SU-DHL-6 (cell line): ENCODE measurements at regions not wholly inside any gene's neighbourhood (a gene's known extent, or its start where the extent isn't known, plus 50 kb on each side); places are given as distances from the start of the nearest gene placed in this dataset.

Source experiments
- H2AFZ ChIP-seq: fragments of 200-600 bp; sonication (generic); 2 replicates; pipeline ENCODE4 v1.6.1; 2014; ENCODE audit warnings: low read depth, mild to moderate bottlenecking, moderate library complexity, mixed read lengths, antibody characterized with exemption, low read length; ENCODE audit not compliant: severe bottlenecking
- H3F3A ChIP-seq: fragments of 200-600 bp; shearing (Covaris generic); 2 replicates; pipeline ENCODE4 v1.6.0; 2016; ENCODE audit warnings: antibody characterized with exemption, mild to moderate bottlenecking; ENCODE audit not compliant: insufficient read depth
- H3K27ac ChIP-seq: fragments of 200-600 bp; sonication (generic); 2 replicates; pipeline ENCODE4 v1.5.1; 2016; ENCODE audit warnings: low read depth, mild to moderate bottlenecking, low read length, moderate library complexity, mixed read lengths
- H3K27me3 ChIP-seq: fragments of 200-600 bp; sonication (generic), shearing (Covaris generic); 2 replicates; pipeline ENCODE4 v1.6.0; 2014; ENCODE audit warnings: mild to moderate bottlenecking, low read length
- H3K36me3 ChIP-seq: fragments of 200-600 bp; sonication (generic); 2 replicates; pipeline ENCODE4 v1.6.1; 2014; ENCODE audit warnings: mild to moderate bottlenecking, low read length, mixed read lengths
- H3K4me2 ChIP-seq: fragments of 300-600, 200-600 bp; shearing (Covaris generic), sonication (generic); 2 replicates; pipeline ENCODE4 v1.6.0; 2014; ENCODE audit warnings: low read length, low read depth, mild to moderate bottlenecking; ENCODE audit not compliant: poor library complexity, severe bottlenecking
- H3K4me3 ChIP-seq: fragments of 200-600 bp; sonication (generic); 2 replicates; pipeline ENCODE4 v1.5.1; 2014; ENCODE audit warnings: antibody characterized with exemption, low read length, mild to moderate bottlenecking, mixed read lengths; ENCODE audit not compliant: insufficient read depth, poor library complexity, severe bottlenecking
- H3K79me2 ChIP-seq: fragments of 200-600 bp; sonication (generic); 2 replicates; pipeline ENCODE4 v1.6.1; 2014; ENCODE audit warnings: mild to moderate bottlenecking, low read length, moderate library complexity; ENCODE audit not compliant: insufficient read depth
- H3K9ac ChIP-seq: fragments of 200-600 bp; sonication (generic); 2 replicates; pipeline ENCODE4 v1.7.0; 2014; ENCODE audit warnings: mild to moderate bottlenecking, low read length
- H3K9me2 ChIP-seq: fragments of 200-600 bp; sonication (generic); replicated peaks from 2 replicates; pipeline ENCODE4 v1.6.1; 2014; ENCODE audit warnings: low read length; ENCODE audit not compliant: insufficient read depth
- H3K9me3 ChIP-seq: fragments of 200-600 bp; sonication (generic); 2 replicates; pipeline ENCODE4 v1.6.1; 2014; ENCODE audit warnings: low read length, mixed read lengths; ENCODE audit not compliant: insufficient read depth
- H4K20me1 ChIP-seq: fragments of 200-600 bp; sonication (generic); 2 replicates; pipeline ENCODE4 v1.6.1; 2014; ENCODE audit warnings: low read depth, mild to moderate bottlenecking, antibody characterized with exemption, low read length, moderate library complexity, mixed read lengths
- CTCF ChIP-seq: fragments of 200-600 bp; sonication (generic); IDR thresholded peaks from one replicate; pipeline ENCODE4 v1.5.1; 2017; ENCODE audit warnings: antibody characterized with exemption, mild to moderate bottlenecking, low read length, moderate library complexity; ENCODE audit not compliant: insufficient read depth, poor library complexity, severe bottlenecking
- EZH2phosphoT487 ChIP-seq: fragments of 200-600 bp; sonication (generic), shearing (Covaris generic); conservative IDR thresholded peaks from 2 replicates; pipeline ENCODE4 v1.6.1; 2018; ENCODE audit warnings: mild to moderate bottlenecking, antibody characterized with exemption, low read length, moderate library complexity, mixed read lengths

GRCh38 chr13:73479351-73479750 is 420.5 kb downstream of the KLF5 start:
- H3K79me2 ChIP-seq = no peaks in the 10 kb centered on the region
- no peaks in the 10 kb centered on the region for H3F3A ChIP-seq
- H3K9me2 ChIP-seq = no peaks in the 10 kb centered on the region; the same call in 1 of the 2 replicates
- H3K9me3 ChIP-seq = no peaks in the 10 kb centered on the region
- H3K36me3 ChIP-seq = no peaks in the 10 kb centered on the region
- H3K4me3 ChIP-seq = no peak overlapping the region
- H2AFZ ChIP-seq = no peak overlapping the region
- no peaks in the 10 kb centered on the region for H3K27me3 ChIP-seq
- H3K9ac ChIP-seq = no peak overlapping the region
- no peak overlapping the region for H3K4me2 ChIP-seq
- TF ChIP-seq CTCF (no peak), EZH2phosphoT487 (no peak)
- H4K20me1 ChIP-seq = no peaks in the 10 kb centered on the region
- H3K27ac ChIP-seq = no peak overlapping the region

GRCh38 chr13:73477441-73477840 is 418.6 kb downstream of the KLF5 start:
- Histone ChIP-seq H3K4me2 (no peak overlapping the region), H3K9me3 (no peaks in the 10 kb centered on the region), H3K27me3 (no peaks in the 10 kb centered on the region), H3K27ac (no peak overlapping the region), H4K20me1 (no peaks in the 10 kb centered on the region), H3K9ac (no peak overlapping the region), H3K4me3 (no peak overlapping the region), H3K79me2 (no peaks in the 10 kb centered on the region), H3K36me3 (no peaks in the 10 kb centered on the region), H3K9me2 (no peaks in the 10 kb centered on the region; the same call in 1 of the 2 replicates), H2AFZ (no peak overlapping the region), H3F3A (no peaks in the 10 kb centered on the region)
- TF ChIP-seq CTCF (no peak), EZH2phosphoT487 (no peak)

- H3F3A ChIP-seq = no peaks in the 10 kb centered on the region
- no peaks in the 10 kb centered on the region for H3K9me3 ChIP-seq
- no peaks in the 10 kb centered on the region for H3K9me2 ChIP-seq
- H3K4me3 ChIP-seq = no peak overlapping the region
- H3K36me3 ChIP-seq = no peaks in the 10 kb centered on the region
- TF ChIP-seq EZH2phosphoT487 = no peak
- no peak for TF ChIP-seq CTCF
- H2AFZ ChIP-seq = no peak overlapping the region
- no peaks in the 10 kb centered on the region for H3K27me3 ChIP-seq
- no peak overlapping the region for H3K27ac ChIP-seq
- H4K20me1 ChIP-seq = no peaks in the 10 kb centered on the region
- no peak overlapping the region for H3K9ac ChIP-seq
- H3K79me2 ChIP-seq = no peaks in the 10 kb centered on the region
- no peak overlapping the region for H3K4me2 ChIP-seq
Measured at GRCh38 chr13:73473016-73473415, 414.2 kb downstream of the KLF5 start.
